HG03457 (cell line): ENCODE measurements at regions not wholly inside any gene's neighbourhood (a gene's known extent, or its start where the extent isn't known, plus 50 kb on each side); places are given as distances from the start of the nearest gene placed in this dataset.

Experiments used
- ATAC-seq: cut with Tn5 transposase; IDR thresholded peaks from one replicate; pipeline ENCODE4 v1.9.1; 2021; ENCODE audit warnings: moderate number of reproducible peaks; ENCODE audit not compliant: unreplicated experiment

GRCh38 chr7:116340943-116341907 lies 130.9 kb downstream of the TES start:
- ATAC-seq, result no peak

GRCh38 chr7:116342125-116342524 lies 131.8 kb downstream of the TES start:
- no peak for ATAC-seq

- ATAC-seq, result no peak
Measured at GRCh38 chr7:116347151-116347832, 137.0 kb downstream of the TES start.

GRCh38 chr7:116348346-116348745 lies 138.0 kb downstream of the TES start:
- ATAC-seq, result no peak

GRCh38 chr7:116351966-116352365 lies 141.6 kb downstream of the TES start:
- no peak for ATAC-seq

GRCh38 chr7:116353647-116354046 lies 143.3 kb downstream of the TES start:
- no peak for ATAC-seq

- no peak for ATAC-seq
Measured at GRCh38 chr7:116354171-116354545, 143.8 kb downstream of the TES start.

- no peak for ATAC-seq
Measured at GRCh38 chr7:116354546-116355423, 144.4 kb downstream of the TES start.

GRCh38 chr7:116355424-116355765 lies 144.1 kb upstream of the CAV2 start:
- no peak for ATAC-seq

GRCh38 chr7:116356333-116356965 lies 143.1 kb upstream of the CAV2 start:
- ATAC-seq, result no peak

GRCh38 chr7:116356979-116357378 lies 142.6 kb upstream of the CAV2 start:
- ATAC-seq, result no peak

GRCh38 chr7:116357781-116358670 lies 141.5 kb upstream of the CAV2 start:
- no peak for ATAC-seq

- no peak for ATAC-seq
Measured at GRCh38 chr7:116361767-116362166, 137.8 kb upstream of the CAV2 start.

GRCh38 chr7:116363637-116364432 lies 135.7 kb upstream of the CAV2 start:
- ATAC-seq, result no peak

- no peak for ATAC-seq
Measured at GRCh38 chr7:116364469-116364868, 135.1 kb upstream of the CAV2 start.

GRCh38 chr7:116365797-116366196 lies 133.7 kb upstream of the CAV2 start:
- ATAC-seq, result no peak

- no peak for ATAC-seq
Measured at GRCh38 chr7:116367171-116367813, 132.2 kb upstream of the CAV2 start.

- ATAC-seq, result no peak
Measured at GRCh38 chr7:116368965-116369364, 130.6 kb upstream of the CAV2 start.
